ENCODE measurements at regions not wholly inside any gene's neighbourhood (a gene's known extent, or its start where the extent isn't known, plus 50 kb on each side); places are given as distances from the start of the nearest gene placed in this dataset.
A peak's percentile ranks its signal among the peaks of the same experiment; 100 is the strongest.

GRCh38 chr1:234769284-234769985 is 159.5 kb upstream of the IRF2BP2 start:
- Mint-ChIP-seq H3K9me3 (no peaks in the 10 kb centered on the region), H3K4me3 (peak overlapping the region; percentile 17 to 44 (median 41)), H3K36me3 (ENCODE audit: low read depth) (no peaks in the 10 kb centered on the region), H3K27ac (peak overlapping the region; percentile 66 to 90 (median 90)), H3K27me3 (ENCODE audit: low read depth) (peaks cover 4% of the 10 kb centered on the region), H3K4me1 (peaks cover 47% of the 10 kb centered on the region)
- TF ChIP-seq, protein P1, sequence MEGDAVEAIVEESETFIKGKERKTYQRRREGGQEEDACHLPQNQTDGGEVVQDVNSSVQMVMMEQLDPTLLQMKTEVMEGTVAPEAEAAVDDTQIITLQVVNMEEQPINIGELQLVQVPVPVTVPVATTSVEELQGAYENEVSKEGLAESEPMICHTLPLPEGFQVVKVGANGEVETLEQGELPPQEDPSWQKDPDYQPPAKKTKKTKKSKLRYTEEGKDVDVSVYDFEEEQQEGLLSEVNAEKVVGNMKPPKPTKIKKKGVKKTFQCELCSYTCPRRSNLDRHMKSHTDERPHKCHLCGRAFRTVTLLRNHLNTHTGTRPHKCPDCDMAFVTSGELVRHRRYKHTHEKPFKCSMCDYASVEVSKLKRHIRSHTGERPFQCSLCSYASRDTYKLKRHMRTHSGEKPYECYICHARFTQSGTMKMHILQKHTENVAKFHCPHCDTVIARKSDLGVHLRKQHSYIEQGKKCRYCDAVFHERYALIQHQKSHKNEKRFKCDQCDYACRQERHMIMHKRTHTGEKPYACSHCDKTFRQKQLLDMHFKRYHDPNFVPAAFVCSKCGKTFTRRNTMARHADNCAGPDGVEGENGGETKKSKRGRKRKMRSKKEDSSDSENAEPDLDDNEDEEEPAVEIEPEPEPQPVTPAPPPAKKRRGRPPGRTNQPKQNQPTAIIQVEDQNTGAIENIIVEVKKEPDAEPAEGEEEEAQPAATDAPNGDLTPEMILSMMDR (IDR thresholded peaks at IDR 0.05; ENCODE audit: unreplicated experiment in 3 of 3) = no peak

DNA sequence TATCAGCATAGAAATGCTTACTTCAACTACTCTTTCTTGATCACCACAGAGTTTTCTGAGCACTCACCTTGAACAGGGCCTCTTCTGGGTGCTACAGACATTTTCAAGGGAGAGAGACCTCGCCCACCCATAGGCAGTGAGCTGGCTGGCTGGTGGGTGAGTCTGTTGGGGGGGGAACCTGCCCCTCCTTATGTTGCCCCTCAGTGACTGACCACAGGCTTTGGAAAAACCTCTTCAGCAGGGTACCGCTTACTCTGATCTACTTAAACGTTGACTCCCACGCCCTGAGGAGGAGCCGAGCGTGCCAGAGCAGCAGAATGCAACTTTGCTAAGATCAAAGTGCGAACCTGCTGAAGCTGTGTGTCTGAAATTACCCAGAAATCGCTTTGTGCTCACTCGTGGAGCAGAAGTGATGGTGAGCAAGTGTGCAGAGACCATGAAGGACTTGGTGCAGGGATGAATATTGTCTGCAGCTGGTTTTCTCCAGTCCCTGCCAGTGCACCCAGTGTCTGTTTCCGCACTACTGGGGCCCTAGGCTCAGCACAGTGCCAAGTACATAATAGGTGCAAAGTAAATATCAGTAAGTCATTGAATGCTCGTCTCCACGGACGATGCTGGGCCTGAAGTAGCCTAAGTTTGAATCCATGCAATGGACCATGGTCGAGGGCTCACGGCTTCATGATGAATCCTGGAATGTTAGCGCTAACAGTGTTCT is 158.7 kb upstream of the IRF2BP2 start:
- peak overlapping the region; percentile 66 to 90 (median 90) for H3K27ac Mint-ChIP-seq
- H3K9me3 Mint-ChIP-seq = no peaks in the 10 kb centered on the region
- peaks cover 47% of the 10 kb centered on the region for H3K4me1 Mint-ChIP-seq

GRCh38 chr1:234768171-234768568 is 158.2 kb upstream of the IRF2BP2 start:
- H3K9me3 Mint-ChIP-seq = no peaks in the 10 kb centered on the region
- peak overlapping the region; percentile 66 to 90 (median 90) for H3K27ac Mint-ChIP-seq
- H3K27me3 Mint-ChIP-seq (ENCODE audit: low read depth) = peaks cover 4% of the 10 kb centered on the region
- no peak overlapping the region for H3K4me3 Mint-ChIP-seq
- peaks cover 47% of the 10 kb centered on the region for H3K4me1 Mint-ChIP-seq
- TF ChIP-seq, protein P1 (IDR thresholded peaks at IDR 0.05; ENCODE audit: unreplicated experiment in 3 of 3) = no peak
- H3K36me3 Mint-ChIP-seq (ENCODE audit: low read depth) = no peaks in the 10 kb centered on the region

More for the DNA sequence above, 158.7 kb upstream of the IRF2BP2 start:
- Mint-ChIP-seq H3K36me3 (ENCODE audit: low read depth) (no peaks in the 10 kb centered on the region), H3K4me3 (no peak overlapping the region), H3K27me3 (ENCODE audit: low read depth) (peaks cover 4% of the 10 kb centered on the region)
- TF ChIP-seq, protein P1 (IDR thresholded peaks at IDR 0.05; ENCODE audit: unreplicated experiment in 3 of 3) = no peak

- peaks cover 10% of the 10 kb centered on the region for H3K27me3 Mint-ChIP-seq (ENCODE audit: low read depth)
- H3K4me3 Mint-ChIP-seq = no peak overlapping the region
- TF ChIP-seq, protein P1 (IDR thresholded peaks at IDR 0.05; ENCODE audit: unreplicated experiment in 3 of 3) = no peak
- H3K36me3 Mint-ChIP-seq (ENCODE audit: low read depth) = no peaks in the 10 kb centered on the region
- no peak overlapping the region for H3K27ac Mint-ChIP-seq
- no peaks in the 10 kb centered on the region for H3K9me3 Mint-ChIP-seq
- H3K4me1 Mint-ChIP-seq = peaks cover 29% of the 10 kb centered on the region
Measured at GRCh38 chr1:234765672-234766071, 155.7 kb upstream of the IRF2BP2 start.

- Mint-ChIP-seq H3K36me3 (ENCODE audit: low read depth) (no peaks in the 10 kb centered on the region), H3K4me3 (no peak overlapping the region), H3K27ac (no peak overlapping the region), H3K27me3 (ENCODE audit: low read depth) (peaks cover 10% of the 10 kb centered on the region), H3K4me1 (peaks cover 25% of the 10 kb centered on the region), H3K9me3 (no peaks in the 10 kb centered on the region)
- TF ChIP-seq, protein P1 (IDR thresholded peaks at IDR 0.05; ENCODE audit: unreplicated experiment in 3 of 3) = no peak
Measured at GRCh38 chr1:234765181-234765580, 155.2 kb upstream of the IRF2BP2 start.
